GM18867 (cell line): ENCODE measurements at regions not wholly inside any gene's neighbourhood (a gene's known extent, or its start where the extent isn't known, plus 50 kb on each side); places are given as distances from the start of the nearest gene placed in this dataset.
"Not testable (repeated sequence)": the region's sequence is repeated elsewhere in the genome, so short reads cannot be mapped to it uniquely, and the experiment has no call there.

ENCODE experiments used
- ATAC-seq: cut with Tn5 transposase; IDR thresholded peaks from one replicate; pipeline ENCODE4 v1.9.1; 2021; ENCODE audit warnings: mild to moderate bottlenecking, moderate library complexity; ENCODE audit not compliant: unreplicated experiment

DNA sequence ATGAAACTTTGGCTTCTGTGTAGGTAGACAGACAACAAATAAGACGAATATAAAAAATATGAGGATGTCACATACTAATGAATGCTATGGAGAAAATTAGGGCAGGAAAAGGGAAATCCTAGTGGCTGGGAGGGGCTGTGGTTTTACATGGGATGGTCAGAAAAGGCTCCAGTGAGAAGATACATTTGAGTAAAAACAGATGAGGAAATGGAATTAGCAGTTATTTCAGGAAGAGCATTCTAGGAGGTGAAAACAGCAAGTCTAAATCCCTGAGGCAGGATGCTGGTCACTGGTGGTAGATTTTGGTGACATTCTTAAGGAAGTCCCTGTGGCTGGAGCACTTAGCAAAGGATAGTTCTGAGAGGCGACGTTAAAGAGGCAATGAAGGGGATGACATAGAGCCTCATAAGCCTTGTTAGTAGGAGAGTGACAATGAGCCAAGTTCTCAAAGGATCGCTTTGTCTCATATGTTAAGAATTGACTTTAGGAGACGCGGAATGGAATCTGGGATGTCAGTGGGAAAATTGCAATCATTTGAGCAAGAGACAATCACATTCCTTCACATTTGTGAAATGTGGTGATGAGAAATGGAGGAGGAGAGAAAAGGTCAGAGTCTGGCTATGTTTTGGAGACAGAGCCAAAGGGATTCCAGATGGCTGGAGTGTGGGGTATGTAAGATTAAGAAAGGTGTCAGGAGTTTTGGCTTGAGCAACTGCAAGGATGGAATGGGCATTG is 384.7 kb upstream of the FZD8 start:
- ATAC-seq = no peak

DNA sequence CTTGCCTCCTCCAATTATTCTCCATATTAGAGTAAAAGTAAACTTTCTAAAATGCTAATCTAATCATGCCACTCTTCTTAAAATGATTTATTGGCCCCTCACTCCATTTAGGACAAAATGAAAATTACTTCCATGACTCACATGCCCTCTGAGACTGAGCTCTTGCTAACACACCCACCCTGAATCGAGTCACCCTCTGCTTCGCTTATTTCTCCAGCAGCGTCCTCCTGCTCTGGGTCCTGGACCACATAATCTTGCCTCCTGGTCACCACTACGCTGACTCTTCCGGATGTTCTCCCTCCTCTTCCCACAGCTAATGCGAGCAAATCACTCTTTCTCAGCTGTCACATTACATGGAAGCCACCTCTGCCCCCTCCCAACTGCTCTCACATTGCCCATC is 384.0 kb upstream of the FZD8 start:
- ATAC-seq = no peak

DNA sequence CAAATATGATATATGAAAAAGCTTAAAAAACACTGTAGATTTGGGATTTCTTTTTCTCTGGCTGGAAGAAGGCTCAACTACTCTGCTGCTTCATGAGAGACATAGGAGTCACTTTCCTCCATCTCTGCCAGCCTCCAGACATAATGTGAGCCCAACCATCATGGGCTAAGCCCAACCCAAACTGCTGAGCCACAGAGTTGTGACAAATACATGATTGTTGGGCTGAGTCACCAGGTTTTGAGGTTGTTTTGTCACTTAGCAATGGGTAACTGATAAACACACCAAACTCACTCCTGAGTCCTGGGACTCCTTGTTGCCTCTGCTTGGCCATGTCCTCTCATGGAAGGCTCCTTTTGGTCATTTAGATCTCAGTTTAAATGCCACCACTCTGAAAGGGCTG is 381.8 kb upstream of the FZD8 start:
- ATAC-seq = no peak

DNA sequence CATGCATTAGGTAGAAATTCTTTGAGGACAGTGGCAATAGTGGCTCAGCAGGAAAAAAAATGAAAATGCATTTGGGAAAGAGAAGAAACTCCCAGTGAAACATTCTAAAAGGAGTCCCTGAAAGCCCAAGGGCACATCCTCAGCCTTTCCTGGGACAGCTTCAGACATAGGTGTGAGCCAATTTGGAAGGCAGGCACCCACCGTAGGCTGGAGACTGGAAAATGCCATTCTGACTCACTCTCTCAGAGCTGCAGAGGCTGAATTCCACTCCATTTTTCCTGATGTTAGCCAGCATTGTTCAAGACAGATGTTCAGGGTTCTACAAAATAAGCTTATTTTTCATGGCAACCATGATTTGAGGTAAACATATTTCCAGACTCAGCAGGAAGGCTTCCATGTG is 379.0 kb upstream of the FZD8 start:
- ATAC-seq = no peak

DNA sequence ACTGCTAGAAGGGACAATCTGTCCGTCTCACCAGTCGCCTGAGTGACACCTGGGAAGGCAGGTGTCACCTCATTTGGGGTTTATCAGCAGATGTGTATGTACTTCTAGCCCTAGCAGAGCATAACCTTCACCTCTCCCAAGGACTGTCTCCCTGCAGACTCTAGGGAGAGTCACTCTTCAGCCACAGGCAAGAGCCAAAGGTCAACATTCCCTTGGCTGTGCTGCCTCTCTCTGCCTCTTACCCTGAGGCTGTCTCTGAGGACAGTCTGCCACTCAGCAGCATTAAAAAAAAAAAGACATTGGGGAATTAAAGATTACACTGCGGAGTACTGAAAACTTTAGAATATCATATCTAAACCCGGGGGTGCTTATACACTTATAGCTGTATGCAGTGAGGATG is 377.7 kb upstream of the FZD8 start:
- ATAC-seq = no peak

DNA sequence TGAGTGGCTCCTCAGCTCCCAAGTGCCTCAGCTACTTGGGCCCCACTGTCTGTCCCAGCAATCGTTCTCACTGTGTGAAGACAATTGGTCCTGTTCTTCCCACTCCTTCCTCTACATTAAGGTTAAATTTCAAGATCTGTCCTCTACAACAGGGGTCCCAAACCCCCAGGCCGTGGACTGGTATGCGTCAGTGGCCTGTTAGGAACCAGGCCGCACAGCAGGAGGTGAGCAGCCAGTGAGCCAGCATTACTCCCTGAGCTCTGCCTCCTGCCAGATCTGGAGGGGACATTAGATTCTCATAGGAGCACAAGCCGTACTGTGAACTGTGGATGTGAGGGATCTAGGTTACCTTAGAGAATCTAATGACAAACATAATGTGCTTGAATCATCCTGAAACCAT is 376.9 kb upstream of the FZD8 start:
- ATAC-seq = no peak

DNA sequence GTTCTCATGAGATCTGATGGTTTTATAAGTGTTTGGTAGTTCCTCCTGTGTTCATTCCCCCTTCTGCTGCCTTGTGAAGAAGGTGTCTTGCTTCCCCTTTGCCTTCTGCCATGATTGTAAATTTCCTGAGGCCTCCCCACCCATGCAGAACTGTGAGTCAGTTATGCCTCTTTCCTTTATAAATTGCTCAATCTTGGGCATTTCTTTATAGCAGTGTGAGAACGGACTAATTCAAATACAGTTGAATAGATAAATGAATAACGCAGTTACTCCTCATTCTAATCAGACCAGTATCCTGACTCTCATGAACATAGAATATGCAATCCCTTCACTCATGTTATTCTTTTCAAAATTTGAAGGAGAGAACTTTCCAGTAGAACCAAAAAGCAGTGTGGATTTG is 375.0 kb upstream of the FZD8 start:
- no peak for ATAC-seq

DNA sequence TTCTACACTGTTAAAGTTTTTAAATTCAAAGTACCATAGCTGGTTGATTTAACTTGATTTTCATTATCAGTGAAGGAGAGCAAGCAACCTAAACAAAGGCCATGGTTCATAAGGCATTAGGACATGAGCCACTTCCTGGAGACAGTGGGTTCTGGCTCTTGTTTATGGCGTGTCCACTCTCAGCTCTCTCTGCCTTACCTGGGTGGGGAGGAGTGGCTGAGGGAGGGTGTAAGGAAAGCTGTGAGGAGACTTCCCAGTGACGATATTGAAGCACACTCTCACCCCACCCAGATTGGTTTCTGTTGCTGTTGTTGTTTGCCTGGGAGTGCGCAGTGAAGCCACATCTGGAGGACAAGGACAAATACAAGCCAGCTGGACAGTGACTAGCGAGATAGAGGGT is 365.3 kb upstream of the FZD8 start:
- ATAC-seq = no peak

DNA sequence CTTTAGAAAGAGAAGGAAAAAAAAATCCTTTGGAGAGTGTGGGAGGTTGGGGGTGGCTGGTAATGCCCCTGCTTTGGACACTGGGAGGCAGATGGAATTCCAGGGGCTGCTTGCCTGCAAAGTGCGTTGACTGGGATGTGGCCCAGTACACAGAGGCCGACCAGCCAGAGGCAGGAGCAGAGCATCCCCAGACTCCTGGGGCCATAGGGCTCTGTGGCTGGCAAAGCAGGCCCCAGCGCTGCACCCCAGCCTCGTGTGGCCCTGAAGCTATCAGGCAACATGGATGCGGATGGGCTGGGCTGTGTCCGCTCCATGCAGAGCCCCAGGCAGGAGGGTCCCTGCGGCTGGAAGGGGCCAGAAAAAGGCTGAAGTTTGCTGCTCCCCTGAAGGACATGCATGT is 361.6 kb upstream of the FZD8 start:
- ATAC-seq = no peak

DNA sequence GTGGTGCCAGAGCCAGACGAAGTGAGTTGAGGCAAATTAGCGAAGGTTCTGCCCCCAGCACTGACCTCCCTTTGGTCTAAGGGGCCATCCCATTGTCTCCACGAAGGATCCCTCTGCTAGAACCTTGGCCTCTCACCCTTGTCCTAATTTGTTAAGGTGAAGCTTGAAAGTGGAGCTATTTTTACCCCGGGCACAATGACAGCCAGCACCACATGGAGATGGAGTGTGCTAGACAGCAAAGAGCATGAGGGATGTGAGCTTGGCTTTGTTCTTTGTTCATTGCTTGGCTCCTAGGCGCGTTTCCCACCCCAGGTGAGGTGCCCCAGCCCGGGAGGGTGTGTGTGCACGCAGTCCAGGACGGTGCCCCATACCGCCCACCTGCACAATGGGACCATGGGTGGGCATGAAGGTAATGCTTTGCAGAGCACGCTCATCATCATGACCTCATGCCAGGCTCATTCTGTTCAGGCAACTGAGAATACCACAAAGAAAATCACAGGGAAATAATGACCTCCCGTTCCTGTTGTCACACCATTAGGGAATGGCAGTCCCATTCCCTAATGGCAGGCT is 361.0 kb upstream of the FZD8 start:
- no peak for ATAC-seq

DNA sequence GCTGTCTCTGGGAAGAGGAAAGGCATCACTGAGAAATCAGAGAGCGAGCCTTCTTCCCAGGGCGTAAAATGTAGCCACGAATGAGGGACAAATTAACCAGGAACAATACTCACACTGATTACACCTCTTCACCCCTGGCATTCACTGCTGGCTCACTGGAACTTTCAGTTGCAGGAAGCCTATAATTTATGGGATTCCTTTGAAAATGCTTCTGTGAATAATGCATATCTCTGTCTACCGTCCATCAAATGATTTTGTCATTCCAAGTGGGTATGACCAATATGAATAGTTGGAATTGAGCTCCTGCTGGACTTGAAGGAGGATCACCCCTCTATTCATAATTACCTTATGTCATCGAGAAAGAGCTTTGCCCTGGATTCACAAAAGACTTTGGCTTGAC is 360.3 kb upstream of the FZD8 start:
- ATAC-seq = no peak

DNA sequence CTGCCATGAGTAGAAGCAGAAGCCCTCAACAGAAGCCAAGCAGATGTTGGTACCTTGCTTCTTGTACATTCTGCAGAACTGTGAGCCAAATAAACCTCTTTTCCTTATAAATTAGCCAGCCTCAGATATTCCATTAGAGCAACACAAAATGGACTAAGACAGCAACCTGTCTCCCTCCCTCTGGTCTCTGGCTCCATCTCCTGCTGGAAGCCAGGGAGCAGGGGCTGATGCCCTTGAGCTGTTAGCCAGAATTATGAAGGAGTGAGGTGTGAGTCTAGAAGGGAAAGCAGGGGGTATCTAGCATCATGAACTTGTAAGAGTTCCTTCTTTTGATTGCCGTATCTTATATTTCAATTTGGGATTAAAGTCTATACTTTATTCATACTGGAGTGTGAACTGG is 358.7 kb upstream of the FZD8 start:
- ATAC-seq = not testable (repeated sequence)

DNA sequence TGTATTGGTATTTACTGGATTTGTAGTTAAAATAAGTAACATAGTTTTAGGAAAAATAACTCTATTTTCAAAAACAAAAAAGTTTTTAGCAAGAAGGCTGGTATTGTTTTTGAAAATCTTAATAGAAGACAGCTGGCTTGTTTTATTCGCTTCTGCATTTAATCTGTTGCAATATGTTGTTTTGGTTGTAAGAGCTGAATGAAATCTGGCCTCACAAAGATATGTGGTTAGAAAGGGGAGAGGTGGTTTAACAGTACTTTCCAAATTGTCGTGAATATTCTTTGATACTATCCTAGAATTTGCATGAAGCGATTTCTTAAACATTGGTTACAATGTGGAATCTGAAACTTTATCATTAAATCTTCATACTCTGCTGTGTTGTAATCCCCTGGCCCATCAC is 355.9 kb upstream of the FZD8 start:
- ATAC-seq = no peak

DNA sequence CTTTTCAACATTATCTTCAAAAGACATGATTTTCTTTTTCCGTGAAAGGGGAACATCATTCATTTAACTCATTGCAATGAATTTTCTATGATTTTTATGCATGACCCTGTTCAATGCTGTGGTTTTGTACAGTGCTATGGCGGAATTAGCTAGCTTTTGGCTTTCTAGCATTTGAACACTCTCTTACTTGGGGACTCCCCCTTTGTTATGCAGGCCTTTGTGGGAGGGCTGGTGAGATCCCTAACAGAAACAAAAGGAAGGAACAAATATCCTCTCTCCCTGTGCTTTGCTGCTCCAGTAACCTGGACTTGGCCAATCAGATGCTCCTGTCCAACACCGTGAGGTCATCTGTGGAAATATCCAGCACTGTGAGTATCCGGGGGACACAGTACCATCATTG is 353.4 kb upstream of the FZD8 start:
- ATAC-seq = no peak

DNA sequence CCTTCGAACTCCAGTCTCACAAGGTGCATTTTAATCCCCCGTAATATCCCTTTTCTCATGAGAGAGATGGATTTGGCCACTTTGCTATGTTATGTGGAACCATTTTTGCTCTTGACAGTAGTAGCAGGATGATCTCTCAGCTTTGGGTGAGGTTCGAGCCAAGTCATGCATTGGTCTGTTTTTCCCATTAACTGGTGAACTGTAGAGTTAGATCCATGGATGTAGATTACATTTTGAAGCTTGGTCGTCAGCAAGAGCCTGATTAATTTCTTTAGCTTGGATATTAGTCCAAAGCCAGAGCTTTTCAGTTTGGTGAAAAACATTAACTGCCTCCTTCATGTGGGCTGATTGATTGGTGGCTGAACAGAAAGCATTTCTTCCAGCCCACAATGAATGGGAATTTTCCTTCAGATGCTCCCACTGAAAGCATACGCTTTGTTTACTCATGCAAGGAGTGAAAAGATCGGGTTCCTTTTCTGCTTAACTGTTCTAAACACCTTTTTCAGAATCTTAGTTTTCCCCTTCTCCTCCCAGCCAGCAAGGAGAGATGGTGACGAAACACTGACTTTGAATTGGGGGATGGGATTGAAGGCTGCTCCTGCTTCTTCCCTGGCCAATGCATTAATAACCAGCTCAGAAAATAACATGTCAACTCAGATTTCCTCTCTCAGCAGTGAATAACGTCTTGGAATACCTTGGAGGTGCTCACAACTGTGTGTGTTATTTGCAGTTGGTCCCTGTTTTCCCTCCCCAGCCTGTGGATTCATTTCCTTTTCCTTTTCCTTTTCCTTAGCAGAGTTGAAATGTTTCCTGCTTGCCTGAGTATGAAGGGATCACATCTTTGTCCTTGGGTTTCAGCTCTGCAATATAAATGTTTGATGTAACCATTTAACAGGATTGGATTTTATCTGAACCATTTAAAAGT is 351.8 kb upstream of the FZD8 start:
- ATAC-seq = no peak

DNA sequence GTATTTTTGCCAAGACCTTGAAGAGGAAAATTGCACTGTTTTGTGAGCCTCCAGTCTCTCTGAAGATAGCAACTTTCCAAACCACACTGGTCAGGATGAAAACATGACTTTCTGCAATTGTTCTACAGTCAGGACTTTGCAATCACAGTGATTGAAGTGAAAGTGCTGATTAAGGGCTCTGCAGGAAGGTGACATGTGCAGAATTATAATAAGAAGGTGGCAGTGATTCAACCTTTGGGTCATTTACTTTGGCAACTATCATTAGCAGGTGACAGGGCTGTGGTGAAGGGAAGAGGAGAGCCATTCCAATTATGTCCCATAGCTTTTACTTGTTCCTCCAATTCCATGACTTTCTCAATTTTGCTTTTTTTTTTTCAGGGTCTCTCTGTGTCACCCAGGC is 350.0 kb upstream of the FZD8 start:
- ATAC-seq = no peak

DNA sequence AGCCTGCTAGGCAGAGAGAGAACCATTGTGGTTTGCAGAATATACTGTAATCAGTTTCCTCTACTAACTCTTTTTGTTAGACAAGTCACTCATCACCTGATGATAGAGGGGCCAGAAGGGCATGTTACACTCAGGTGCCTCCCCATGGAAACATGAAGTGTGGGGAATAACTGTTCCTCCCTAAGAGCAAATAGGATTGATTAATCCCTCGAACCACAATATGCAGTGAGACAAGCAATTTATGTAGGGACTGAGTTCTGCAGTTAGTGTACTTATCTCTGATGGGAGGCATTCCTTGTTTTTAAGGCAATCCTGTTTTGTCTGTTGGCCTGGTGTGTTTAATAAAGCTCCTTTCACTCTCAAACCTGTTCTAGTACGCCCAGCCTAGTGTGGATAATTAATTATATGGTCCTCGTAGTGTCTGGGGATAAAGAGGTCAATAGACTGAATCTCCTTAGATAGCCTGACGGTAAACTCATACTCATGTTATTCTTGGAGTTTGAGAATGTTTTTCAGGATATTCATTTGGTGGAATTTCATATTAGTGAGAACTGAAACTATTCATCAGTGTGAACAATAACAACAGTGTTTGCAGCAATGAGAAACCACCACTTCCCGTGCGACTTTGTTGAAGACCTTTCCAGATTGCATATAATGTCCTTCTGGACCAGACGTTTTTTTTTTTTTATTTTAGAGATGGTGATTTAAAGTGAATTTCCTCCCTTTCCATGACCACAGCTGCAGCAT is 344.8 kb upstream of the FZD8 start:
- no peak for ATAC-seq

DNA sequence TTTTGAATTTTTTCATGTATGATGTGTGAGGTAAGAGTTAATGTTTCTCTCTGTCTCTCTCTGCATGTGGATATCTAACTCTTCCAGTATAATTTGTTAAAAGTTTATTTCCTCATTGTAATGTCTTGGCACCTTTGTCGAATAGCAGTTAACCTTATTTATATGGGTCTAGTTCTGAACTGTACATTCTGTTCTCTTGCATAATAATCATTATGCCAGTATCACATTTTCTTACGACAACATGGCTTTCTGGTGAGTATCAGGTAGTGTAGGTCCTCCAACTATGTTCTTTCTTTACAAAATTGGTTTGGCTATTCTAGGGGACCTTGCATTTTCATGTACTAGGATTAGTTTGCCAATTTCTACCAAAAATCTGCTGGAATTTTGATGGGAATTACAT is 337.0 kb upstream of the FZD8 start:
- no peak for ATAC-seq

DNA sequence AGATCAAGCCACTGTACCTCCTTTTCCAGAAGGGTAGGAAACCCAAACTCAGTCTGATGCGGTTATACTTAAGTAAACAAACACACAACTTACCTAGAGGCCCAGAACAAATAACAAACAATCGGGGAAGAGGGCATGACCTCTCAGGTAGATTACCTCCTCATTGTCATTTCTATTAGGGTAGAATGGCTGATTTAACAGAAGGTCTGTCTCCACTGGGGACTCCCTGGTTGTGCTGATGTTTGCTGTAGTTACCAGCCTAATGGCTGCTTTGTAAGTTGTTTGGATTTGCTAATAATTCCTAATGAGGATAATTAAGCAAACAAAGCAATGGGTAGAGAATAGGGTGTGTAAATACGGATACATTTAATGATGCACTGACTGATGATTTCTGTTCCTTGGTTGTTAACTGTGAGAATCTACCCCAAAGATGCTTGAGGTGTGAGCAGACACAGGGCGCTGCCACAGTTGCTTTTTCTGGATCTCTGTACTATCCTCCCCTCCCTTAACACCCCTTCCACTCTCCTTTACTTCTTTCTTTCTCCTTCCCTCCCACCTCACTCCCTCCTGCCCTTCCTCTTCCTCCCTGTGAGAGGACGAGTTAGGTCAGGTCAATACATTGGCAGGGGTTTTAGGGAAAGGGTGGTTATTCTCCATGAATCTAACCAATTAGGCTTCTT is 332.0 kb upstream of the FZD8 start:
- ATAC-seq = not testable (repeated sequence)

DNA sequence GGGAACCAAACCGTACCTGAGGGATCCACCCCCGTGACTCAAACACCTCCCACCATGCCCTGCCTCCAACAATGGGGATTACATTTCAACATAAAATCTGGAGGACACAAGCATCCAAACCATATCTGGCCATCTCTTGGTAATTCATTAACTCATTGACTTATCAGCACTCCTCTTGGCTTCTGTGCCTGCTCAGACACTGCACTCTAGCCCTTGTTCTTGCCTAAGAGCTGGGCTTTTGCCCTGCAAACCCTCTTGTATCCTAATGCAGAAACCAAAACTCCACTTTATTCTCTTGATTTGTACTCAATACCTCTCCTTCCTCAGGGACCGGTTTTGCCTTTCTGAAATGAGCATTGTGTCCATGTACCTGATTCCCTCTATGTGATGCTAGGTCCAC is 330.2 kb upstream of the FZD8 start:
- no peak for ATAC-seq

DNA sequence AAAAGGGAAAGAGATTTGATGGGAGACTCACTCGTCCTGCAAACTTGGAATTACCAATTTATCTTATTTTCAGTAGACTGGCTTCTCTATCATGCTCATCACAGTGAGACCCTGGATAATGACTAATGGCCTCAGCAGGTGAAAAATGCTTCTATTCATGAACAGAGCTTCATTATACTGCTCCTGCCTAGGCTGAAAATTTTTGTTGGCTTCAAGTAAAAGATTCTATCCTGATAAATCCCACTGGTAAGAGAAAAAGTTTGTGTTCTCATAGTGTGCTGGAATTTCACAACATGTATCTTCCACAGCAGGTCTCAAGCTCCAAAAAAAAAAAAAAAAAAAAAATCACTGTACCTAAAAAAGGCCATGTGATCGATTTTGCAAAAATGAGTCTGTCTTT is 329.3 kb upstream of the FZD8 start:
- ATAC-seq = no peak
